ENCODE measurements at regions not wholly inside any gene's neighbourhood (a gene's known extent, or its start where the extent isn't known, plus 50 kb on each side); places are given as distances from the start of the nearest gene placed in this dataset.
A peak's percentile ranks its signal among the peaks of the same experiment; 100 is the strongest.

DNA sequence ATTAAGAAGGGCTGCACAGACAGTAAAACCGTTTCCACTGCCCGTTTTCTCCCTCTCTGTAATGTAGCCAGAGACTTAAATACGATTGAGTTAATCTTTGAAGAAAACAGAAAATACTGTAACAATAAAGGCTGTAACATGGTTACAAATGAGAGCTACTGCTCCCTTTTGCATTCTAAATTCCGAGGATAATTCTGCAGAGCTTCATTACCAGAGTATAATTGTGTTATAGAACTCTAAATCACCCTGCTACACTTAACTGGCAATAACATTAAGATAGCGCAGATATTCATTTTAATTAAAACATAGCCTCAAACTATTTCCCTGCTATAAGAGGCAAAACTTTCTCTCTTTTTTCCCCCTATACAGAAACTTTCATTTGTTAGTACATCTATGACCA, 283.7 kb upstream of the BRINP1 start:
- no peak for ATAC-seq

GRCh38 chr9:119649205-119649604, 280.0 kb upstream of the BRINP1 start:
- Mint-ChIP-seq H3K4me3 (no peak overlapping the region), H3K4me1 (no peaks in the 10 kb centered on the region), H3K9me3 (peaks cover 5% of the 10 kb centered on the region), H3K27me3 (no peaks in the 10 kb centered on the region), H3K27ac (no peak overlapping the region), H3K36me3 (ENCODE audit: low read depth) (no peaks in the 10 kb centered on the region)
- no peak for ATAC-seq
- no peak for DNase-seq

More for the DNA sequence above, 283.7 kb upstream of the BRINP1 start:
- H3K4me3 Mint-ChIP-seq, result no peak overlapping the region
- no peak for DNase-seq
- H3K9me3 Mint-ChIP-seq, result no peaks in the 10 kb centered on the region
- H3K27ac Mint-ChIP-seq, result no peak overlapping the region
- no peaks in the 10 kb centered on the region for H3K36me3 Mint-ChIP-seq (ENCODE audit: low read depth)
- H3K27me3 Mint-ChIP-seq, result no peaks in the 10 kb centered on the region
- no peaks in the 10 kb centered on the region for H3K4me1 Mint-ChIP-seq

GRCh38 chr9:119639287-119639955, 270.2 kb upstream of the BRINP1 start:
- H3K36me3 Mint-ChIP-seq (ENCODE audit: low read depth), result no peaks in the 10 kb centered on the region
- DNase-seq, result no peak
- H3K27me3 Mint-ChIP-seq, result no peaks in the 10 kb centered on the region
- H3K4me3 Mint-ChIP-seq, result no peak overlapping the region
- H3K27ac Mint-ChIP-seq, result no peak overlapping the region
- ATAC-seq, result no peak
- H3K4me1 Mint-ChIP-seq, result no peaks in the 10 kb centered on the region
- peaks cover 20% of the 10 kb centered on the region for H3K9me3 Mint-ChIP-seq

DNA sequence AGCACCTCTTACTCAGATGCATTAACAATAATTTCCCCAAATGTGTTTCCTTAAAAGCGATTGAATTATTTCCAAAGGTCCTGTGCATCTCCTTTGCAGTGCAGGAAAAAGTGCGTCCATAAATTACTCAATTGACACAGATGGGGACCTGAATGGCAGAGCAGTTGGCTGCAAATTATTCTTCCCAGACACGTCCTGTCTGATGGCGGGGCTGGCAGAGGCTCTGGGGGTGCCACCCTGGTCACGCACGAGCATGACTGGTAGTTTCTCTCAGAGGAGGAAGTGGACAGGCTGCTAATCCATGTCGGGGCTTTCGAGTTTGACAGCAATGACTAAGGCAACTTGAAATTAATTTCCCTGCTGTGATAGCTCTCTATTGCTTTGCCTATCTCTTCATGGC, 264.8 kb upstream of the BRINP1 start:
- DNase-seq (no peak), ATAC-seq (no peak)
- Mint-ChIP-seq H3K9me3 (peaks cover 17% of the 10 kb centered on the region), H3K4me3 (no peak overlapping the region), H3K27me3 (no peaks in the 10 kb centered on the region), H3K27ac (no peak overlapping the region), H3K4me1 (no peaks in the 10 kb centered on the region), H3K36me3 (ENCODE audit: low read depth) (no peaks in the 10 kb centered on the region)

- no peak overlapping the region for H3K27ac Mint-ChIP-seq
- no peaks in the 10 kb centered on the region for H3K36me3 Mint-ChIP-seq (ENCODE audit: low read depth)
- H3K27me3 Mint-ChIP-seq, result no peaks in the 10 kb centered on the region
- DNase-seq (no peak), ATAC-seq (no peak)
- no peaks in the 10 kb centered on the region for H3K9me3 Mint-ChIP-seq
- no peak overlapping the region for H3K4me3 Mint-ChIP-seq
- H3K4me1 Mint-ChIP-seq, result no peaks in the 10 kb centered on the region
These were observed 242.3 kb upstream of the BRINP1 start for GRCh38 chr9:119611565-119611964.

DNA sequence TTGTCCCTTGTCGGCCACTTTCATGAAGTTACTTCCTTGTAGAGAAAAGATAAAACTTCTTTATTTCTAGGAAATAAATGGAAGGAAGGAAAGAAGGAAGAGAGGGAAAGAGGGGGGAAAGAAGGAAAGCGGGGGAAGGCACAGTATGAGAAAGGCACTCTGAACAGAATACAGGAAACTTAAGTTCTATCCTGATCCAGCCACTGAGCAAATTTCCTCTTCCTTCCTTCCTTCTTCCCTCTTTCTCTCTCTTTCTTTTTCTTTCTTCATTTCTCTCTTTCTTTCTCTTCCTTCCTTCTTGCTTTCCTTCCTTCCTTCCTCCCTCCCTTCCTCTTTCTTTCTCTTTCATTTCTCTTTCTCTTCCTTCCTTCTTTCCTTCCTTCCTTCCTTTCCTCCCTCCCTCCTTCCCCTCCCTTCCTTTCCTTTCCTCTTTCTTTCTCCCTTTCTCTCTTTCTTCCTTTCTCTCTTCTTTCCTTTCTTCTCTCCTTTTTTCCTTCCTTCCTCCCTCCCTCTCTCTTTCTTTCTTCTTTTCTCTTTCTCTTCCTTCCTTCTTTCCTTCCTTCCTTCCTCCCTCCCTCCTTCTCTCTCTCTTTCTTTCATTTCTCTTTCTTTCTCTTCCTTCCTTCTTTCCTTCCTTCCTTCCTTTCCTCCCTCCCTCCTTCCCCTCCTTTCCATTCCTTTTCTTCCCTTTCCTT, 240.2 kb upstream of the BRINP1 start:
- no peaks in the 10 kb centered on the region for H3K9me3 Mint-ChIP-seq
- no peak overlapping the region for H3K4me3 Mint-ChIP-seq
- H3K36me3 Mint-ChIP-seq (ENCODE audit: low read depth), result no peaks in the 10 kb centered on the region
- DNase-seq (no peak), ATAC-seq (no peak)
- H3K27ac Mint-ChIP-seq, result no peak overlapping the region
- H3K4me1 Mint-ChIP-seq, result no peaks in the 10 kb centered on the region
- H3K27me3 Mint-ChIP-seq, result no peaks in the 10 kb centered on the region

GRCh38 chr9:119601632-119602031, 232.4 kb upstream of the BRINP1 start:
- Mint-ChIP-seq H3K4me1 (no peaks in the 10 kb centered on the region), H3K27ac (no peak overlapping the region), H3K4me3 (no peak overlapping the region), H3K9me3 (no peaks in the 10 kb centered on the region), H3K36me3 (ENCODE audit: low read depth) (no peaks in the 10 kb centered on the region), H3K27me3 (no peaks in the 10 kb centered on the region)
- no peak for DNase-seq
- ATAC-seq, result no peak

DNA sequence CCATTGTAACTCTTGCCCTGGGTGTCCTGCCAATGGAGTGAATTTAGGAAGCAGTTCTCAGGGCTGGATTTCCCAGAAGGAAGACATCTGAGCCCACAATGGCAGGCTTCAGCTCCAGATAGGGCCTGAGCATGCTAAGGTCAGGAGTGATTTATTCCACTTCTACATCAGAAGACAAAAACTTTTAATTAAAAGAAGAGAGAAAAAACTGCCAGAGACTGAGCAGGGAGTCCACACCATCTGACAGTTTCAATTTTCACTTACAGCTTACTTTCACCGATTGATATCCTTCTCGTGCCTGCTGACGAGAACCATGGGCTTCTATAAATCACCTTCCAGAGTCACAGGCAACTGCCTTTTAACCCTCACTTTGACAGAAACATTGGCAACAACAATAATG, 228.3 kb upstream of the BRINP1 start:
- Mint-ChIP-seq H3K4me1 (no peaks in the 10 kb centered on the region), H3K4me3 (no peak overlapping the region), H3K36me3 (ENCODE audit: low read depth) (no peaks in the 10 kb centered on the region), H3K9me3 (no peaks in the 10 kb centered on the region), H3K27me3 (no peaks in the 10 kb centered on the region), H3K27ac (no peak overlapping the region)
- DNase-seq (no peak), ATAC-seq (no peak)

GRCh38 chr9:119596703-119597102, 227.5 kb upstream of the BRINP1 start:
- no peaks in the 10 kb centered on the region for H3K36me3 Mint-ChIP-seq (ENCODE audit: low read depth)
- no peak for ATAC-seq
- H3K4me3 Mint-ChIP-seq, result no peak overlapping the region

DNA sequence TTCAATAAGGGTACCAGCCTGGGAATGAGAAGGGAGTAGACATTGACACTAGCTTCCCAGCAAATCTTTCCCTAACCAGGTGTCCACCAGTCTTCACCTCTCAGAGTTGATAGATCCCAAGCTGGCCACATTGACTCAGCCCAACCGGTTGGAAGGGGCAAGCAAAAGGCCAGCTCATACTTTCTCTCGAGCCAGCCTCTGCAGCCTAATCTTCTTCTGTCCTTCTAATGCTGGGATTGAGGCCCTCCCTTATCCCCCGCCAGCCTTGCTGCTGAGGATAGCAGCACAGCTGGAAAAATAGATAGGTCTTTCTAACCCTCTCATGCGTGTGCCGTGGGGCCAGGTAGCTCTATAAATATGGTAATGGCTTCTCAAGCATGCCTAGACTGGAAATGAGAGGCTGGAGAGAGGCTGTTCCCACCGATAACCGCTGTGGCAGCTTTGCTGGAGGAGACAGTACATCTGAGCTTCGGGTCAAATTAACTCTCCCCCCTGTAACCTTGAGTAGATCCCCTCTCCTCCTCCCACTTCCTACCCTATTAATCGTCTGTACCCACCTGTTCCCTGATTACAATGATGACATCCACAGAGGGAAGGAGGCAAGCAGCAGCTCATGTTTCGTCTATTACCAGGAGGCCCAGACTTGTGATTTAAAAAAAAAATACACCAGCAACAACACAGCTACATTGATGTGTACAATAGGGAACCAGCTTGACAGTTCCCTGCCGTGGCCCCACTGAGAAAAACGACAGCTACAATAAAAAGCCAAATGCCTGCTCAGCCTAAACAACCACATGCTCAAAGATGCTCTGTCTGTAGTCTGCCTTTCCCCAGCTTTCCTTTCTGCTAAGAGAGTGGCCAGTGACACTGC, 219.9 kb upstream of the BRINP1 start:
- H3K4me1 Mint-ChIP-seq, result no peaks in the 10 kb centered on the region
- ATAC-seq, result no peak
- no peaks in the 10 kb centered on the region for H3K36me3 Mint-ChIP-seq (ENCODE audit: low read depth)
- H3K9me3 Mint-ChIP-seq, result no peaks in the 10 kb centered on the region
- H3K27me3 Mint-ChIP-seq, result peaks cover 2% of the 10 kb centered on the region
- DNase-seq, result no peak
- H3K4me3 Mint-ChIP-seq, result no peak overlapping the region
- no peak overlapping the region for H3K27ac Mint-ChIP-seq

More at GRCh38 chr9:119596703-119597102, 227.5 kb upstream of the BRINP1 start:
- Mint-ChIP-seq H3K9me3 (no peaks in the 10 kb centered on the region), H3K27ac (no peak overlapping the region), H3K27me3 (no peaks in the 10 kb centered on the region), H3K4me1 (no peaks in the 10 kb centered on the region)
- no peak for DNase-seq

GRCh38 chr9:119577881-119578280, 208.6 kb upstream of the BRINP1 start:
- H3K4me3 Mint-ChIP-seq, result no peak overlapping the region
- H3K36me3 Mint-ChIP-seq (ENCODE audit: low read depth), result no peaks in the 10 kb centered on the region
- H3K4me1 Mint-ChIP-seq, result no peaks in the 10 kb centered on the region
- no peaks in the 10 kb centered on the region for H3K27me3 Mint-ChIP-seq
- peaks cover 5% of the 10 kb centered on the region for H3K9me3 Mint-ChIP-seq
- no peak overlapping the region for H3K27ac Mint-ChIP-seq
- DNase-seq, result no peak
- ATAC-seq, result no peak

- peaks cover 25% of the 10 kb centered on the region for H3K27me3 Mint-ChIP-seq
- H3K4me1 Mint-ChIP-seq, result peaks cover 4% of the 10 kb centered on the region
- H3K4me3 Mint-ChIP-seq, result no peak overlapping the region
- DNase-seq (no peak), ATAC-seq (no peak)
- H3K36me3 Mint-ChIP-seq (ENCODE audit: low read depth), result no peaks in the 10 kb centered on the region
- H3K27ac Mint-ChIP-seq, result no peak overlapping the region
- H3K9me3 Mint-ChIP-seq, result no peaks in the 10 kb centered on the region
These were observed 190.8 kb upstream of the BRINP1 start for GRCh38 chr9:119559986-119560385.

GRCh38 chr9:119559056-119559455, 189.8 kb upstream of the BRINP1 start:
- DNase-seq (no peak), ATAC-seq (no peak)
- Mint-ChIP-seq H3K4me3 (no peak overlapping the region), H3K27ac (no peak overlapping the region), H3K27me3 (peaks cover 25% of the 10 kb centered on the region), H3K36me3 (ENCODE audit: low read depth) (no peaks in the 10 kb centered on the region), H3K9me3 (no peaks in the 10 kb centered on the region), H3K4me1 (peaks cover 4% of the 10 kb centered on the region)

GRCh38 chr9:119556129-119556875, 187.1 kb upstream of the BRINP1 start:
- H3K4me3 Mint-ChIP-seq, result no peak overlapping the region
- peaks cover 4% of the 10 kb centered on the region for H3K4me1 Mint-ChIP-seq
- peak; percentile 63 for DNase-seq
- peak; percentile 63 for ATAC-seq
- no peak overlapping the region for H3K27ac Mint-ChIP-seq
- no peaks in the 10 kb centered on the region for H3K9me3 Mint-ChIP-seq
- peaks cover 25% of the 10 kb centered on the region for H3K27me3 Mint-ChIP-seq
- H3K36me3 Mint-ChIP-seq (ENCODE audit: low read depth), result no peaks in the 10 kb centered on the region
